HuH-7 (cell line): ENCODE measurements at regions not wholly inside any gene's neighbourhood (a gene's known extent, or its start where the extent isn't known, plus 50 kb on each side); places are given as distances from the start of the nearest gene placed in this dataset.

Source experiments
- DNase-seq: peaks from one replicate; pipeline ENCODE4 v3.0.0; 2011; ENCODE audit warnings: low spot score

DNA sequence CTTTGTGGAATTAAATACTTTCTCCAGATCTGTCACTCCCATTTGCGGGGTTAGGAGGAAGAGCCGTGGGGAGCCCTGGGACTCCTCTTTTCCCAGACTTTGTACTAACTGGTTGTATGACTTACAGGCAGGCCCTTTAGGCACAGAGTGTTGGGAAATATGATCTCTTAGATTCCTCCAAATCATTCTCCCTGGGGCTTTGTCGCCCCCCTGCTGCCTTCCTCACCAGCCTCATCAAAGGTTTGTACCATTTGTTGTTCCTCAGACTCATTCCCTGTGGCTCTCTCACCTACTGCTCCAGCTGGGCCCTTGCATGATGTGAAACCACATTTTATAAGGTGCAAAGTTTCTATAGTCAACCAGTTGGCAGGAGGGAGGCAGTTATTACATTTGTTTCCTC, 56.4 kb downstream of the CRYGS start:
- DNase-seq, result no peak

GRCh38 chr3:186487037-186487436, 57.1 kb downstream of the CRYGS start:
- no peak for DNase-seq

DNA sequence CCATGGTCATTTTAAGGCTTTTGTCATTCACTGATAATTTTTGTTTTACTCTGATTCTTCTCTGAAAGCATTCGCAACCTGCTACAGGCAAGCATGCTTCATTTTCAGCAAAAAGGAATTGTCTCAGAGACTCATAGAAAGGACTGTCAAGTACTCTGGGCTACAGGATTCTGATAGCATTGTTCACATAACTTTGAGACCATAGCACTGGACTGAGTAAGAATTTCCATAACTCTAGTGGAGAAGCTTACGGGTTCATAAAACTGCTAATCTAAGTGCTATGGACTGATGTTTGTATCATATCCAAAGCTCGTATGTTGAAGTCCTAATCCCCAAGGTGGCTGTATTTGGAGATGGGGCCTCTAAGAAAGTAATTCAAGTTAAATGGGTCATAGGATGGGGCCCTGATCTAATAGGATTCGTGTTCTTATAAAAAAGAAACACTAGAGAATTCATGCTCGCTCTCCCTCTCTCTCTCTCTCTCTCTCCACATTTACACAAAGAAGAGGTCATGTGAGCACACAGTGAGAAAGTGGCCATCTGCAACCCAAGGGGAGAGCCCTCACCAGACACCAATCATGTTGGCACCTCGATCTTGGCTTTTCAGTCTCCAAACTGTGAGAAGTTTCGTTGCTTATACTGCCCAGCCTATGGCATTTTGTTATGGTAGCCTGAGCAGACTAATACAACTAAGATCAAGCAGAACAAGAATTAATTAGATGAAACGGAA, 60.4 kb downstream of the CRYGS start:
- no peak for DNase-seq

DNA sequence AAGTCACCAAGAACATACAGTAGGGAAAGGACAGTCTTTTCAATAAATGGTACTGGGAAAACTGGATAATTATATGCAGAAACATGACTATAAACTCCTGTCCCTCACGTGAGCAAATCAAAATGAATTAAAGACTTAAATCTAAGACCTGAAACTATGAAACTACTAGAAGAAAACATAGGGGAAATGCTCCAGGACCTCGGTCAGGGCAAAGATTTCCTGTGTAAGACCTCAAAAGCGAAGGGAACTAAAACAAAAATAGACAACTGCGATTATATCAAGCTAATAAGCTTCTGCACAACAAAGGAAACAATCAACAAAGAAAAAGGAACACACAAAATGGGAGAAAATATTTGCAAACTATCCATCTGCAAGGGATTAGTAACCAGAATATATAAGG, 62.7 kb downstream of the CRYGS start:
- DNase-seq, result no peak

GRCh38 chr3:186477876-186478275, 66.3 kb downstream of the CRYGS start:
- DNase-seq, result no peak

DNA sequence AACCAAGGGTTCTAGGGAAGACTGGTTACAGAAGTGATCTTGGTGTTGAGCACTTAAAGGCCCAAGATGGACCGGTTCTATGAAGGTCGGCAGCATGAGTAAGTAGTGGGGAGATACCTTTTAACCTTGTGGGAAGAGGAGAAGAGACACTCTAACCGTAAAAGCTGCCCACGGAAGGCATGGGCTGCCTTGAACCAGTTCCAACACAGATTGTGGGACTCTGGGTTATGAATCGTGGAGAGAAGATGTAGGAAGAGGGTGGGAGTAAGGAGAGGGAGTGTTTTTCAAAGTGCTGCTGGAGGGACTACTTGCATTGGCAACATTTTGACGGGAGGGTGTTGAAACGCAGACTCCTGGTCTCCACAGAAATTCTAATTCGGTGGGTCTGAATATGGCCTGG, 67.1 kb downstream of the CRYGS start:
- no peak for DNase-seq

DNA sequence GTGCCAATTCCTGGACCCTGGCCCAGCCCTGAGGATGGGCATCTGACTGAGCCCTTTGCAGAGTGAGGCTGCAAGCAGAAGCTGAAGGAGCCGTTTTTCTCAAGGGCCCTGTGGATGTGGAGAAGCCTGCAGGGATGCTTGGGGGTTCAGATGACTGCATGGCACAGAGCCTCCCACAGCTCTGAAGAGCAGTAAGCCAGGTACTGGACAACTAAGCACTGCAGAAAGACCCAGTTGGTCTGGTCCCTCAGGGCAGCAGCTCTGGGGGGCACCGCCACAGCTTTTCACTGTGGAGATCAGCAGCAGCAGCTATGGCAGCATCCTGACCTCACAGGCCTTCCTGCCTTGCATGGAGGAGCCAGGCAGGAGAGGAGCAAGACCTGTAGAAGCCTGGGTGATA, 67.6 kb downstream of the CRYGS start:
- DNase-seq, result no peak

DNA sequence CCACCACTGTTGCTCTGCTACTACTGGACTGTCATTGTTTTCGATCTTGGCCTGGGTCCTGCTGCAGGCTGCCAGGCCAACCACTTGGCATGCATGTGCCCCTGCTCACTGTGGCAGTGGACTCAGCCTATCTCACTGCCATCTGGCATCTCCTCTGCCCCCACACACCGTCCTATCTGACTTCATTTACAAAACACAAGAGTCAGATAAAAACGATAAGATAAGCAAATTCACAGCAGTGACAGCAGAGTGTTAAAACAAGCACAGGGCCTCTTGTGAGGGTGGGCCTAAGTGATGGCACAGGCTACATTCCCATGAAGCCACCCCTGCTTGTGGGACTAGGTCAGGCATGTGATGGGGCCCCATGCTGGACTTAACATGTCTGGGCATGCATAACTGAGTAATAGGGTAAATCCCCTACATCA, 68.1 kb downstream of the CRYGS start:
- DNase-seq, result no peak

DNA sequence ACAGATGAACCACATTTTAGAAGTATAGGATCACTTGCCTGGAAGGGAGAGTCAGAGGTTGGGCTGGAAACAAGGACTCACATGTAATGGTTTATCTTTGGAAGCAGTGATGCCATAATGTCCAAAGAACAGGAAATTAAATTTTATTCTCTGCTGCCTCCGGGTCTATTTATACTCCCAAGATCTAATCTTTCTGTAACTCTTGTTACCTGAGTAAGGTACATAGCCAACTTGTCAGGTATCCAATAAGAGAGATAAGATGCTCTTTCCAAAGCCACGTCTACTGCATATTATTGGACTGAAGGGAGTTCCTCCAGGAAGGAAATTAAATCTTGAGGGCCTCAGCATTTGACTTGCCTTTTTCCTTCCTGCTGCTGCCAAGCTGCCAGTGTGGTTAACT, 71.0 kb downstream of the CRYGS start:
- DNase-seq, result no peak

DNA sequence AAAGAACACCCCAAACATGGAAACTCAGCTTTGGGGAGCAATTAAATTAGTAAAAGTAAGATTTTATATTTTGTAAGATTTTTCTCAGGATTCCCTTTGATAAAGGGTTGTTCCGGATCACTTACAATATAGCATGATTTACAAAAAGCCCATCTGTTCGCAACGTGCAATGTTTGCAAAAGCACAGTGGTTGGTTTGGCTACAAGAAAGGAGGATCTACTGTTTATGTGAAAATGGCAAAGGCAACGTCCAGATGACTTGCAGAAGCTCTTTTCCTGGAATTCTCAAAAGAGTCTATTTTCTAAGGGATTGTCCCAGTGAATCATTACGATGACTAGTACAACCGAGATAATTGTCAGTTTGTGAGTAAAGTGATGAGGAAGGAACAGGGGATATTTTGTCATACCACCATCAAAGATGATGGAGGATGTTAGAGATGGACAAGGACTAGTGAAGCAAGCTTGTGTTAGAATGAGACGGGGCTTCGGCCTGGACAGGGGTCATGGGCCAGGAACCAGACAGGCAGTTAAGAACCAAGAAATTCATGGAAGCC, 71.6 kb downstream of the CRYGS start:
- no peak for DNase-seq

DNA sequence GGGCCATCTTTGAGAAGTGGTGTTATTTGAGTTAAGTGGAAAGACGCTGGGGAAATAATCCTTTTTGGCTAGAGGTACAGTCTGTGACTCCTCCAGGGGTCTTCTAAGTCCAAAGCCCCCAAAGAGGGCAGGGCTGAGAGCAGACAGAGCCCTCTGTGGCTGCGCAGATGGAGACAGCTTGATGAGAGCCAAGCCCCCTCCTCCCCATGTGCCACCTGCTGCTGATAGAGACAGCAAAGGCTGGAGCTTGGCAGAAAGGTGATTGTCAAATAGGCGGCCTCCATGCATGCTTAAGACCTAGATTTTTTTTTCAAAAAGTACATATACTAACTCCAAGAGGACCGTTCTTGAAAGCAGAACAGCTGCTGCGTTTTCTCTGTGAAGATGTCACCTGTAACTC, 72.4 kb downstream of the CRYGS start:
- no peak for DNase-seq

DNA sequence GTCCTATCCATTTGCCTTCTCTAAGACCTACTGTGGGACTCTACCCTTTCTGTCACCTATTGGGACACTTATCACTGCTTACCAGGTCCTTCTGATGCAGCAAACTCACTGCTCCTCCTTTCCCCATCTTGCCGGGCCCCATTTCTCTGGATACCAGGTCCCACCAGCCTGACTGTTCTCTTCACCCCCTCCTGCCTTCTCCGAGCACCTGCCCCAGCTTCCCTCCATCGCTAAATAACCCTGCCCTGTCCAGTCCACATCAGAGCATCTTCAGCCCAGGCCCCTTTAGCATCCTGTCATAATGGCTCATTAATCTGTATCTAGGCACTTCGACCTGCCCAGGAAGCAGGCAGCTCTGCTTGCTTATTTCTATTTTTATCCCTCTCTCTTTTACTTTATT, 74.7 kb downstream of the CRYGS start:
- DNase-seq, result no peak

- DNase-seq, result peak; percentile 13
These were observed 76.2 kb downstream of the CRYGS start for GRCh38 chr3:186467969-186468368.

- no peak for DNase-seq
These were observed 77.7 kb downstream of the CRYGS start for GRCh38 chr3:186466391-186466974.

DNA sequence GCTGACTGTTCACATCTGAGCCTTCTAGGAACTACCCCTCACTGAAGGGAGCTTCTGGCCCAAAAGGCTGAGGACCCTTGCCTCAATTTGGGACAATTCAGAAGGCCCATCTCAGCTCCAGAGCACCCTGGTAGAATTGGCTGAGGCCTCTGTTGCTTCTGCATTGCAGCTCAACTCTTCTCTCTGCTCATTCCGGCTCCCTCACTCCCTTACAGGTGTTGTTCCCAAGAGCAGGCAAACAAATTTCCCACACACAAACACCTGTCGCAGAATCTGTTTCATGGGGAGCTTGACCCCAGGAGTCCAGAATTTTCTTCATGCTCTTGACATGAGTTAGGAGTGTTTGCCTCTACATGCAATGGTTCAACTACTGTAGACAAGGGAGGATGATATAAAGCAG, 78.7 kb downstream of the CRYGS start:
- no peak for DNase-seq

- peak; percentile 47 for DNase-seq
These were observed 79.6 kb downstream of the CRYGS start for GRCh38 chr3:186464424-186465093.

DNA sequence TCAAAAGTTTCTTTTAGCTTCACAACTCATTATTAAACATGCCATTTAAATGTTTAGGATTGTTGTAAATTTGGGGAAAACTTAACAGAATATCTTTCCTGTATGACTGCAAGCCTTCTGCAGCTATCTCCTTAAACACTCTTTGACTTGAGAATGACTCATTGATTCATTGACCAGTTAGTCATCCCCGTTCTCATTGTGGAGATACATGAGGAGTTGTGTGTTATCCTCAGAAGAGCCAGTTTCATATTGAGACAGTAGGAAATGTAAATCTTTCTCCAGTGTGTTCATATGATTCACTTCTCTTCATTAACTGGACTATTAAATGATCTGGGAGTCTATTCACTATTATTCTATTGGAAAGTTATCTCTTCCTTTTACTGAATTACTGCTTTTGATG, 83.0 kb downstream of the CRYGS start:
- no peak for DNase-seq

DNA sequence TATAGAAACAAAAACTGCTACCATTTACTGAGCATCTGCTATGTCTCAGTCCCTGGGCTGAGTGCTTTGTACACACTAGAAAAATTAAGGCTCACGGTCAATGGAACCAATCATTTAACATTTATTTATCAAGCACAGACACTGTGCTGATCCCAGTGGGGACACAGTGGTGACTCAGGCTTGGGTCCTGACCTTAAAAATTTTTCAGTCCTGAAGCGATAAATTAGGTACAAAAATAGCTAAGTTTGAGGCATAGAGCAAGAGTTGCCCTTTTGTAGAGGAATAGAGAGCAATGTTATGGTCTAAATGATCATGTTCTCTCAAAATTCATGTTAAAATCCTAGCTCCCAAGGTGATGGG, 85.1 kb downstream of the CRYGS start:
- no peak for DNase-seq

GRCh38 chr3:186458306-186459107, 85.7 kb downstream of the CRYGS start:
- DNase-seq, result no peak

DNA sequence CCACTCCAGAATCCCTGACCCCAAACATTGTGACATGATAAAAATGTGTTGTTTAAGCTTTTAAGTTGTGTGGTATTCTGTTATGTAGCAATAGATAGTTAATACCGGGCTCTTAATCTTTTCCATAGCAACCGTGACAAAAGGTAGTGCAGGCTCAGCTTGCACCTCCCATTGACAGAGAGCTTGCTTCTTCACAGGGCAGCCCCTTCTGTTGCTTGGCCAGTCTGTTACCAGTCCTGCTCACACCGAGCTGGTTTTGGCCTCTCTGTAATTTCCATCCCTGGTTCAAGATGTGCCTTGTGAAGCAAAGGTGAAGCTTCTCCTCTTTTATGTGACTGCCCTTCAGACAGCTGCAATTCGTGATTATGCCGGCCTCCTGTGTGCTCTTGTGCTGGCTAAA, 86.9 kb downstream of the CRYGS start:
- DNase-seq, result no peak

GRCh38 chr3:186456731-186457191, 87.4 kb downstream of the CRYGS start:
- DNase-seq, result no peak
